ENCODE measurements at regions not wholly inside any gene's neighbourhood (a gene's known extent, or its start where the extent isn't known, plus 50 kb on each side); places are given as distances from the start of the nearest gene placed in this dataset.

DNA sequence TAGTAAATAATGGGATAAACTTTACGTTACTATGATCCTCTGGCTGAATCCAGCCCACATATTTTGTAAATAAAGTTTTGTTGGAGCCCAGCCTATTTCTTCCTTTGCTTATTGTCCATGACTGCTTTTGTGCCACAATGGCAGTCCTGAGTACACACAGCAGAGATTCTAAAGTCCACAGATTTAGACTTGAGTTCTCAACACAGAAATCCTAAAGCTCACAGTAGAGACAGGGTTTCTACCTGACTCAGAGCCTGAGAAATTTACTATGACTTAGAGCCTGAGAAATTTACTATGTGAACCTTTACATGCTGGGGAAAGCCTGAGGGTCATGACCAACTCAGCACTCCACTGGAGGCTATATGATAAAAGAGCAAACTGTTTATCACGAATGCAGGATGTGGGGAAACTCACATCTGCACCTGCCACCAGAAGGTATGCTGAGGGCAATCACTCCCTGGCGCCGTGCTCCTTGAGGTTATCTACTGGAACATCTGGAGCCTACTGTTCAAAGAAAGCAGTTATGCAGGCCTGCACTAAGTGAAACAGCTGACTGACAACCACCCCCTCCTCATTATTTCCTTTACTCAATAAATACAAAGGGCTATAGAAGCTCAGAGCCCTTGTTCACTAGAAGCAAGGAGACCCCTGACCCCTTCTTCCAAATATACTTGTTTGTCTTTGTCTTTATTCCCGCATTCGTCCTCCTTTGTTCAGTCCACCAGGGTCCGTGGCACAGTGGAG lies 52.6 kb upstream of the BICD1 start:
- no peaks in the 10 kb centered on the region for H3K9me3 Mint-ChIP-seq
- no peaks in the 10 kb centered on the region for H3K36me3 Mint-ChIP-seq (ENCODE audit: low read depth)
- DNase-seq = no peak
- H3K4me1 Mint-ChIP-seq = peaks cover under 1% of the 10 kb centered on the region
- H3K4me3 Mint-ChIP-seq = no peak overlapping the region
- no peaks in the 10 kb centered on the region for H3K27me3 Mint-ChIP-seq
- H3K27ac Mint-ChIP-seq = no peak overlapping the region
- intact Hi-C loops (cut with micrococcal nuclease) = no loop called here

Data from activated CD4-positive, alpha-beta T cell treated with anti-CD3 and anti-CD28 coated beads, Interleukin-2, amount 10 ng/mL, durations not matched to agents 24 days and 14 days (primary cell).